ENCODE measurements at regions not wholly inside any gene's neighbourhood (a gene's known extent, or its start where the extent isn't known, plus 50 kb on each side); places are given as distances from the start of the nearest gene placed in this dataset.

- no peak for DNase-seq
These were observed 74.7 kb upstream of the PLPP4 start for GRCh38 chr10:120382360-120382759.

- no peak for DNase-seq
These were observed 71.0 kb upstream of the PLPP4 start for GRCh38 chr10:120385992-120386391.

- DNase-seq = no peak
These were observed 70.1 kb upstream of the PLPP4 start for GRCh38 chr10:120386896-120387295.

- no peak for DNase-seq
These were observed 69.7 kb upstream of the PLPP4 start for GRCh38 chr10:120387326-120387725.

GRCh38 chr10:120392245-120392644, 64.8 kb upstream of the PLPP4 start:
- DNase-seq = no peak

- DNase-seq = no peak
These were observed 64.4 kb upstream of the PLPP4 start for GRCh38 chr10:120392671-120393079.

- no peak for DNase-seq
These were observed 62.6 kb upstream of the PLPP4 start for GRCh38 chr10:120394446-120394845.

- no peak for DNase-seq
These were observed 60.8 kb upstream of the PLPP4 start for GRCh38 chr10:120396228-120396627.

GRCh38 chr10:120398180-120398579, 58.8 kb upstream of the PLPP4 start:
- DNase-seq = no peak

GRCh38 chr10:120400601-120401000, 56.4 kb upstream of the PLPP4 start:
- DNase-seq = no peak

GRCh38 chr10:120402147-120402766, 54.8 kb upstream of the PLPP4 start:
- DNase-seq = no peak

GRCh38 chr10:120403109-120403508, 53.9 kb upstream of the PLPP4 start:
- DNase-seq = no peak

- DNase-seq = no peak
These were observed 50.7 kb upstream of the PLPP4 start for GRCh38 chr10:120406376-120406775.

Measured in NCI-H526 treated with DMSO at 0.1 percent for 48 hours (cell line).